Osteocyte (in vitro differentiated cells): ENCODE measurements at regions not wholly inside any gene's neighbourhood (a gene's known extent, or its start where the extent isn't known, plus 50 kb on each side); places are given as distances from the start of the nearest gene placed in this dataset.
"Not testable (repeated sequence)": the region's sequence is repeated elsewhere in the genome, so short reads cannot be mapped to it uniquely, and the experiment has no call there.

Source experiments
- DNase-seq: peaks from one replicate; pipeline ENCODE4 v3.0.0; 2021; ENCODE audit warnings: mixed read lengths; ENCODE audit not compliant: unreplicated experiment; ENCODE audit errors: extremely low spot score
- H3K27ac Mint-ChIP-seq: one replicate; pipeline ENCODE4 v1.8.0; 2021; ENCODE audit warnings: mild to moderate bottlenecking, mixed read lengths; ENCODE audit not compliant: unreplicated experiment
- H3K27me3 Mint-ChIP-seq: one replicate; pipeline ENCODE4 v1.8.0; 2021; ENCODE audit warnings: mixed read lengths; ENCODE audit not compliant: unreplicated experiment
- H3K36me3 Mint-ChIP-seq: one replicate; pipeline ENCODE4 v1.8.0; 2021; ENCODE audit warnings: mixed read lengths; ENCODE audit not compliant: unreplicated experiment
- H3K4me1 Mint-ChIP-seq: one replicate; pipeline ENCODE4 v1.8.0; 2021; ENCODE audit warnings: mixed read lengths; ENCODE audit not compliant: unreplicated experiment
- H3K4me3 Mint-ChIP-seq: one replicate; pipeline ENCODE4 v1.8.0; 2021; ENCODE audit warnings: mild to moderate bottlenecking, moderate library complexity, mixed read lengths; ENCODE audit not compliant: unreplicated experiment
- H3K9me3 Mint-ChIP-seq: one replicate; pipeline ENCODE4 v1.8.0; 2021; ENCODE audit warnings: mixed read lengths; ENCODE audit not compliant: unreplicated experiment
- CTCF ChIP-seq: fragments of 200-600 bp; sonication (generic); IDR thresholded peaks from 2 replicates; pipeline ENCODE4 v1.5.0; 2021; ENCODE audit warnings: antibody characterized with exemption, mild to moderate bottlenecking, moderate library complexity

GRCh38 chr3:101133652-101134051 lies 140.4 kb upstream of the ABI3BP start:
- DNase-seq, result no peak
- H3K4me3 Mint-ChIP-seq, result no peak overlapping the region
- H3K27ac Mint-ChIP-seq, result peak overlapping the region; percentile 20
- H3K9me3 Mint-ChIP-seq, result peaks cover 19% of the 10 kb centered on the region
- peaks cover 8% of the 10 kb centered on the region for H3K4me1 Mint-ChIP-seq
- H3K36me3 Mint-ChIP-seq, result peaks cover 2% of the 10 kb centered on the region
- no peaks in the 10 kb centered on the region for H3K27me3 Mint-ChIP-seq
- TF ChIP-seq CTCF, result no peak

- H3K36me3 Mint-ChIP-seq, H3K27me3 Mint-ChIP-seq, H3K4me3 Mint-ChIP-seq, DNase-seq, H3K27ac Mint-ChIP-seq, H3K4me1 Mint-ChIP-seq: not testable (repeated sequence)
- H3K9me3 Mint-ChIP-seq, result peaks cover 19% of the 10 kb centered on the region
Measured at GRCh38 chr3:101133197-101133596, 140.0 kb upstream of the ABI3BP start.

- H3K4me3 Mint-ChIP-seq, result no peak overlapping the region
Measured at GRCh38 chr3:101131767-101132166, 138.5 kb upstream of the ABI3BP start.

GRCh38 chr3:101128786-101129185 lies 135.6 kb upstream of the ABI3BP start:
- H3K9me3 Mint-ChIP-seq, result peaks cover 19% of the 10 kb centered on the region
- H3K36me3 Mint-ChIP-seq, result peaks cover 2% of the 10 kb centered on the region
- TF ChIP-seq CTCF, result no peak
- H3K4me3 Mint-ChIP-seq, result no peak overlapping the region
- no peaks in the 10 kb centered on the region for H3K27me3 Mint-ChIP-seq
- DNase-seq, result no peak
- H3K27ac Mint-ChIP-seq, result no peak overlapping the region
- peaks cover 2% of the 10 kb centered on the region for H3K4me1 Mint-ChIP-seq

More at GRCh38 chr3:101131767-101132166, 138.5 kb upstream of the ABI3BP start:
- no peaks in the 10 kb centered on the region for H3K27me3 Mint-ChIP-seq
- H3K9me3 Mint-ChIP-seq, result peaks cover 19% of the 10 kb centered on the region
- H3K36me3 Mint-ChIP-seq, result peaks cover 2% of the 10 kb centered on the region
- no peak for TF ChIP-seq CTCF
- no peak overlapping the region for H3K27ac Mint-ChIP-seq
- no peak for DNase-seq
- H3K4me1 Mint-ChIP-seq, result peaks cover 2% of the 10 kb centered on the region

- no peak for TF ChIP-seq CTCF
- H3K4me3 Mint-ChIP-seq, result no peak overlapping the region
- H3K9me3 Mint-ChIP-seq, result peaks cover 14% of the 10 kb centered on the region
- no peaks in the 10 kb centered on the region for H3K4me1 Mint-ChIP-seq
- H3K27me3 Mint-ChIP-seq, result no peaks in the 10 kb centered on the region
- H3K27ac Mint-ChIP-seq, result no peak overlapping the region
- no peak for DNase-seq
- H3K36me3 Mint-ChIP-seq, result peaks cover 2% of the 10 kb centered on the region
Measured at GRCh38 chr3:101128001-101128400, 134.8 kb upstream of the ABI3BP start.

GRCh38 chr3:101124125-101124524 lies 130.9 kb upstream of the ABI3BP start:
- H3K36me3 Mint-ChIP-seq, result no peaks in the 10 kb centered on the region
- no peak overlapping the region for H3K27ac Mint-ChIP-seq
- H3K27me3 Mint-ChIP-seq, result no peaks in the 10 kb centered on the region
- no peak for DNase-seq
- no peak for TF ChIP-seq CTCF
- H3K4me1 Mint-ChIP-seq, result peaks cover 5% of the 10 kb centered on the region
- H3K9me3 Mint-ChIP-seq, result no peaks in the 10 kb centered on the region
- no peak overlapping the region for H3K4me3 Mint-ChIP-seq
